CD4-positive, alpha-beta T cell treated with Interleukin-6 for 4 hours (primary cell): ENCODE measurements at regions not wholly inside any gene's neighbourhood (a gene's known extent, or its start where the extent isn't known, plus 50 kb on each side); places are given as distances from the start of the nearest gene placed in this dataset.

ENCODE experiments used
- DNase-seq: peaks from one replicate; pipeline ENCODE4 v3.0.0-alpha.2; 2020; ENCODE audit warnings: mixed read lengths

DNA sequence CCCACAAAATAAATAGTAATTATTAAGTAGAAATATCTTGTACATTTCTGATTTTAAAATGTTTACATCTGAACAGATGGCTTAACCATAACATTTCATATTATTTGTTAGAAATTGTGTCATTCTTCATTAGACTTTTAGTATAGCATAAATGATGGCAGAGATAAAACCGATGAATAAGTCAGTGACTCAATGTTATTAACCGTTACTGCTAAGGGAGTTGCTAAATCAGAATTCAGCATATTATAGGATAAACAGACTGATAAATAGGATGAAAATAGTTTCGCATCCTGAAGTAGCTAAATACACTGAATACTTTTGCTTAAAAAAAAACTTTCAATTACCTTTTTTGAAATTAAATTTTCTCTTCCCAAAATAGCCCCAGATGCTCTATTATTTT lies 610.6 kb upstream of the ZP4 start:
- no peak for DNase-seq

DNA sequence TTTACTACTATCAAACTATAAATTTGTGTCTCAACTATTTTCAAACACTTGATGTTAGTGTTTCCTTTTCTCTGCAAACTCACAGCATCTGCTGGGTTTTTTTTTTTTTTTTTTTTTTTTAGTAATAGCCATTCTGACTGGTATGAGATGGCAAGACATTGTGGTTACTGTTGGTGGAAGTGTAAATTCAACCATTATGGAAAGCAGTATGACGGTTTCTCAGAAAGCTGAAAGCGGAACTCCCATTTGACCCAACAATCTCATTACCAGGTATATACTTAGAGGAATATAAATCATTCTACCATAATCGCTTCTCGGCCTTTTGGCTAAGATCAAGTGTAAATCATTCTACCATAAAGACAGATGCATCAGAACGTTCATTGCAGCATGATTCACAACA lies 608.3 kb upstream of the ZP4 start:
- DNase-seq: no peak

GRCh38 chr1:238492271-238492670 lies 601.5 kb upstream of the ZP4 start:
- DNase-seq: no peak

DNA sequence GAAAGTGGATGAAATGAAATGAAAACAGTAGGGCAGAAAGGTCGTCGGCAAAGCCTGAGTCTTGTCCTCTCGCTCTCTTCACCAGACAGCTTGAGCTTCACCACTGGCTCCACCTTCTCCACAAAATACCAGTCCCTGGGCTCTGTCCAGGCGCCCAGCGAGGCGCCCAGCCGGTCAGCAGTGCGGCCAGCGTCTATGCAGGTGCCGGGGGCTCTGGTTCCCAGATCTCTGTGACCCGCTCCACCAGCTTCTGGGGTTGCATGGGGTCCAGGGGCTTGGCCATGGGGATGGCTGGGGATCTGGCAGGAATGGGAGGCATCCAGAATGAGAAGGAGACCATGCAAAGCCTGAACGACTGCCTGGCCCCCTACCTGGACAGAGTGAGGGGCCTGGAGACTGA lies 600.5 kb upstream of the ZP4 start:
- DNase-seq: no peak

- DNase-seq: no peak
Observed at GRCh38 chr1:238489006-238489405, 598.3 kb upstream of the ZP4 start.

GRCh38 chr1:238488401-238488800 lies 597.7 kb upstream of the ZP4 start:
- no peak for DNase-seq

DNA sequence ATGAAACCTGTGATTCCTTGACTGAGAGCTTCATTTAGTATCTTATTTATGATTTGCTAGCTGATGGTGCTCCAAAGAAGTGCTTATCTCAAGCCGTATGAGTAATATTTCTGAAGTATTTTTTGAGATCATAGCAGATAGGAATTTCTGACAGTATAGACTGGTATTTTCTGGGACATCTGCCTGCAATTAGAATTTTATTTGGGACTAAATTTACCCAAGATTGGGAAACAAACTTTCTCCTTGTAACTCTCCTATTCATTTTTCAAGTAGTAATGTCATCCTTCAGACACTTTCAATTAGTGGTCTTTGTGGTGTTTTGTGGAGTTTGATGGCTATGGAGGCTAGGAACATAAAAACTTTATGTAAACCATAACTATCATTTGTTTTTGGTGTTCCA lies 597.2 kb upstream of the ZP4 start:
- no peak for DNase-seq

GRCh38 chr1:238485912-238486209 lies 595.1 kb upstream of the ZP4 start:
- DNase-seq: no peak

DNA sequence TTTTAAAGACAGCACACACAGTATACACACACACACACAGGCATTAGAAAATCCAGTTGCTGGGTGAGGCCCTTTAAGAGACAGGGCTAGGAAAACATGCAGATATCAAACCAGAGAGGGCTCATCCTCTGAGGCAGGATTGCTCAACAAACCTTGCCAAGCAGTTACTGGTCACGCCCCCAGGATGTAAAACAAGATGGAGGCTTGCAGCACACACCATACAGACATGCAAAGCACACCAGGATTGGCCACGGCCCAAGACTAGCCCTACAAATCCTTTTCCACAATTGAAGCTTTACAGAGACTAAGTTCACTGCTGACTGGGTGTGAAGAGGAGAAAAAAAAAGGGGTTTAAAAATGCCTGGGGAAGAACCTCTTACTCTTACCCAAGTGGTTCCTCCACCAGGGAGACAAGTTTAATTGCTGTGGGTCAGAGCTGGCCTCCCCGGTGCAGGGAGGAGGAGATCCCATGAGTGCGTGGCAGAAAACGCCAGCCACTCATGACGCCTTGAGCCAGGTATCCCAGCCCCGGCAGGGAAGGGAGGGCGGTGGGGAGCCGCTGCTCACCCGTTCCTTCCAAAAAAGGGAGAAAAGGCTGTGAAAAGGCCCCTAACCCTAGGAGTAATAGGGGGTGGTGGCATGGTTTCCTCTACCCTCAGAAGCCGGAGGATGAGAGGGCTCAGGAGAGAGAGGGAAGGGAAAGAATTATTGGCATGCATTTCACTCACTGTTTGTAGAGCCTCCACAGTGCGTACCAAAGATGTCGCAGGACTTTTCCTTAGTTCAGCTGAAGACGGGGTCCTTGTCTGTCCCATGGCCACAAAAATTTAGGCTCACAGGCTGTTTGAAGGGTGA lies 594.6 kb upstream of the ZP4 start:
- DNase-seq: no peak

DNA sequence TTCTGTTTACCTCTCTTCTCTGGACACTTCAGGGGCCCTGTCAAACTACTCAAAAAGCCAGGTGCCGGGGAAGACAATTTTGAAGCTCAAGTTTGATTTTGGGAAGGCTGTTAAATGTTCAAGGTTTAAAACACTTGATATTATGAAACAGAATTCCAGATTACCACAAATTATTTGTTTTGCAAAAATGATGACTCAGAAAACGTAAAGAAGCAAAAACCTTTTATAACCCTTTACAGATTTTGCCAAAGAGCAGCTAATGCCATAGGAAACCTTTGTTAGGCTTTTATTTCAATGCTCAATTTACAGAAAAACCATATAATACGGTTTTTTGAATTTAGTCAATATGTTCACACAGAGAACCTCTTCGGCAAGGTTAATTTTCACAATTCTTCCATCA lies 593.4 kb upstream of the ZP4 start:
- DNase-seq: no peak

DNA sequence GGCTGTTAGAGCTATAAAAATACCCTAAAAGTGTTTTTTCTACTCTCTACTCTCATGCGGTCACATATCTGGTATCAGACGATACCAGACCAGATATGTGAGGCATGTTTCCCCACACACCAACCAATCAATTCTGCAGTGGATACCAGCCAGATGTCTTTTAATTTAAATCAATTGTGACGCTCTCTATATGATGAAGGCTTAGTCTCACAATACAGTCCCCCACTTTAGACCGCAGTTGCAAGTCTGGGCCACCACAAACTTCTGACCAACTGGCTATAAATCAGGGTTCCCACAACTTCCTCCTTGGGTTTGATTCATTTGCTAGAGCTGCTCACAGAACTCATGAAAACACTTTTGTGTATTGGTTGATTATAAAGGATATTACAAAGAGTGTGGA lies 586.1 kb upstream of the ZP4 start:
- DNase-seq: no peak

DNA sequence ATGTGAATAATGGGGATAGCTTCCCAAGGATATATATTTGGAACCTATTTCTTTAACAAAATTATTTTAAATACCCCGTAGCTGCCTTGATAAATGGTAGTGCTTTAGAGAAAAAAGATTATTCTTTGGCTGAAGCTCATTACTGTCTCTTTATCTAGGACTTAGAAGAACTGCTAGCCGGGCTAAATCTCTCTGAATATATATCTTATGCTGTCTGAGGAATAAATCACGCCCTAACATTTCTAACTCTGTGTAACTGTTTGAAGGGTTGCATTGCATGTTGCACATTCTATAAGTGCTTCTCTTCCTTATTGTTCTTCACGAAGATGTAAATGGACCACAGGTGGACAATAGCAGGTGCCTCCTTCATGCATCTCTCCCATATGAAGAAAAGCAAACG lies 585.0 kb upstream of the ZP4 start:
- no peak for DNase-seq

DNA sequence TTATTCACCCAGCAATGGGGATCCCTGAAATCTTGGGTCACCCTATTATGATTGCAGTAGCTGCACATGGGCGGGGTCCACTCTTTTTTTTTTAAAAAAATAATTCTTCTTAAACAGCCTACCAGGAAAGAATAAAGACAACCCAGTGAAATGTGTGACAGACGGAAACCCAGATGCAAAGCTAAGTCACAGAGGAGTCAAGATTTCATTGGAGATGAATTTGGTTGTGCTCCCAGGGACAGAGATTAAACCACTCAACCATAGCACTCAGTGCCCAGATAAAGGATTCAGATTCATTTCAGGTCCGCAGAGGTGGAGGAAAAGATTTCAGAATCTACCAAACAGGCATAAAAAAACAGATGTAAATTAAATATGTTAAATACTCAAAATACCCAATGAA lies 583.5 kb upstream of the ZP4 start:
- DNase-seq: no peak

GRCh38 chr1:238469146-238469631 lies 578.5 kb upstream of the ZP4 start:
- DNase-seq: no peak

DNA sequence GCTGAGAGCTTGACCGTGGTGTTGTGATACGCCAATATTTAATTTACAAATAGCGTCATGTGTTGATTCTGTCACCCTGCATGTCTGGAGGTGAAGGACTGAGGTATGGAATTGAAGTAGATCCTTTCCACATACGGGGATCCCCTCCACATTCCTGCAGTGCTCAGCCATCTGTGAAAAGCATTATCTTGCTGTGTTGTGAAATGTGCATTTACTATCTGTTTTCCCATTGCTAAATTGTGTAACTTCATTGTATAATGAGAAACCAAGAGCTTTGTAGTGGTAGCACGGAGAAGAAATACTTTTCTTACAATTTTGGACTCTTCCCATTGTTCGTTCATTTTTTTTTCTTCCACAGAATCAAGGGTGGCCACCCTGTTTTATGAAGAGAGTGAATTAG lies 577.3 kb upstream of the ZP4 start:
- no peak for DNase-seq

DNA sequence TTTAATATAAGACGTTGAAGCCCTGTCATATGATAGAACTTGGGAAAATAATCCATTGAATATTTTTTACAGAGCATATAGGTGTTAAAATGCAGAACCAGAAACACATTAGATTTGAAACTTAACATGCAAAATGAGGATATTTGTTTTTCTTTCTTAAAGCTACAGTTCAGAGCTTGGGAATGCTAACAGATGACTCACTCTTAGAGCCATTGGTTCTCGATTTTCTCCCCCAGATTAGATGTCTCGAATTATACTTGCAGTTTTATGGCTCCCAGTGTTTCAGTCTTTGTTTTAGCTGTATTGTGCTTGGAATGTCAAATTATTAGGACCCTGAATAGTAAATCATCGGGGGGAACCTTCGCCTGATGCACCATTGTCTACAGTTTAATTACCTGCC lies 575.7 kb upstream of the ZP4 start:
- DNase-seq: no peak

DNA sequence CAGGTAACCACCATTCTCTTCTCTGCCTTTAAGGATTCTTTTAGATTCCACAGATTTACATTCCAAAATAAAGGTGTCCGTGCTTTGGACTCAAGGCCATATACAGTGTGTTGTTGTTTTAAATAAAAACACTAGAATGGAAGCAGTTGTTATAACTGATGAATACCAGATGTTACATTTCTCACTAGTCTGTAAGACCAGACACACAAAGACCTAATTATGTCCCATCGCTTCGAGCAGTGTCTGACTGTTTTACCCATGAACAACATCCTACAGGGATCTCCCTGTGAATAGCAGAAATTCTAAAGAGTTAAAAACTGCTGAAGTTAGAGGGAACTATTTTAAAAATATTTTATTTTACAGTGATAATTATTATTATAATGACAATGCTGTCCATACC lies 574.7 kb upstream of the ZP4 start:
- DNase-seq: no peak

- DNase-seq: no peak
Observed at GRCh38 chr1:238458899-238459298, 568.2 kb upstream of the ZP4 start.

DNA sequence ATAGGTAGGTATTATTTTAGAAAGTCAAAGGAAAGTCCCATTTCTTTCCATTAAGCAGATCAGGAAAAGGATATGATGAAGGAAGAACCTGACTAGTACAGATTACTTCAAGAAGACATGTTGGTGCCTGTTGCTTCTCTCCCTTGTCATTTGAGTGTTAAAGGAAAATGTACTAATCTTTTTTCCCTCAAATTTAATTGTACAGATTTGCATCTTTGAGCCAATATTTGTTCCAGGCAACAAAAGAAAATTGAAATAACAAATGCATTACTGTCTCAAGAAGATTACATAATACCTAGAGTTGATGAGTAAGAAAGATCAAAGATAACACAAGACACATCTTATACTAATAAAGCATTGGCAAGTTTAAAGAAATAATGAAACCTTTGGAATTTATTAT lies 566.9 kb upstream of the ZP4 start:
- DNase-seq: no peak

DNA sequence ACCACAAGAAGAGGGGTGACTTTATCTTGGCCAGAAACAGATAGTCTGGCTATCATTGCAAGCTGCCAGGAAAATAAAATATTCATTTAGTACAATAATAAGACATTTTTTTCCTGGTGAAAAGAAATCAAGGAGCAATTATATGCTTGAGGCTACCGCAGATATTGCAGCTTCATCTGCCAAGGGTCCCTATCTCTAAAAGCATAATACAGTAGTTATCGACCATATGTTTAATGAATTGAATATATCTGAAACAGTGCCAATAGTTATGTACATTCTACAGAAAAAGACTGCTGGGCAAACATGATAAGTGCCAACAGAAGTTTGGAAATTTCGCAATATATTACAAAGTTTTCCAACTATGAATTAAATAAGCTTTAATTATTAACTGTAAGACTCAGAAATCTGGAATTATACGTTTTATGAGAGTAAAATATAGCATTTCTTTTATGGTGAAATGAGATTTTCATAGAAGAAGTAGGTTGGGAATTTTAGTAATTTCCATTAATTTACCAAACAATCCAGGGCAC lies 561.1 kb upstream of the ZP4 start:
- no peak for DNase-seq

DNA sequence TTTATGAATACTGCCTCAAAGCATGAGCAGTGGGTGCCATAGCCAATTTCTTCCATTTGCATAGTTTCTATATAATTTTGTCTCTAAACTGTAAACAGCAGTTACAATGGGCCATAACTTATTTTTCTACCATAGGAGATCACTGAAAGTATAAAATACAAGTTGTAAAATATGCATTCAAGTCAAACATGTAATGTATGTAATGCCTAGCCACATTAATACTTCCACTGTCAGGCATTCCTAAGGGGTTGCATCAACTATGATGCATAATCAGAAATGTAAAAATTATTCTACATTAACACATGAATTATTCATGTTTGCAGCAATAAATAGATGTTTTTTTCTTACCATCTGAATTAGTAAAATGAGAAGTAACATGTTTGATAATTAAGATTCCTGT lies 560.3 kb upstream of the ZP4 start:
- DNase-seq: no peak

DNA sequence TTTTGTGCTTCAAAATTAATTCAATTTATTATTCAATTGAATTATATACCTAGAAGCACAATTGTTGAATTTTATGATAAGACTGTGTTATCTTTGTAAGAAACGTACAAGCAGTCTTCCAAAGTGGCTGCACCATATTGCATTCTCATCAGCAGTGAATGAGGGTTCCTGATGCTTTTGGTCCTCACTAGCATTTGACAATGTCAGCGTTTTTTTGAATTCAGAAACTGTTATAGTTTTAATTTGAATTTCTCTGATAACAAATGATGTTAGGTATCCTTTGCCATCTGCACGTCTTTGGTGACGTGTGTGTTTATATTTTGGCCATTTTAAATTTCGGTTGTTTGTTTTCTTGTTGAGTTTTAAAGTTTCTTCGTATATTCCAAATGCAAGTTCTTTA lies 553.0 kb upstream of the ZP4 start:
- no peak for DNase-seq

DNA sequence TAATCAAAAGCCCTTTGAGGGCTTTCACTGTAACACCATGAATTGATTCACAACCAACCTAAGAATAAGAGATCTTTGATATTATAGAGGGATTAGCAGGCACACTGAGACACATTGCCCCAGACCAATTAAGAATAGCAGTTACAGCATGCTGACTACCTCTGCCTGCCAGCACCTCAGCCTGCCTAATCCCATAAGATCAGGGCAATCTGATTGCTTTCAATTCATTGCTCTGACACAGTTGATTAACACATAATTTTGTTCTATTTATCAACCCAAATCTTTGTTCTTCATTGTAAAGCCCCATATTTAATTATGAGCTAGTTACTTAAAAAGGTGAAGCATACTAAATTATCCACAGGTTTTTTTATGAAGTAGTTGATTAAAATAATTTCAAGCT lies 548.8 kb upstream of the ZP4 start:
- DNase-seq: no peak

GRCh38 chr1:238438311-238439270 lies 547.9 kb upstream of the ZP4 start:
- DNase-seq: no peak
